Upper lobe of right lung (tissue), 1 donor: ENCODE measurements at regions not wholly inside any gene's neighbourhood (a gene's known extent, or its start where the extent isn't known, plus 50 kb on each side); places are given as distances from the start of the nearest gene placed in this dataset.

Source experiments
- ATAC-seq: fragments of 200-7000 bp; cut with Tn5 transposase; one replicate; pipeline ENCODE4 v1.9.1; 2020; ENCODE audit warnings: mild to moderate bottlenecking, moderate library complexity
- DNase-seq: peaks from one replicate; pipeline ENCODE4 v3.0.0-alpha.2; 2020
- H3K27ac ChIP-seq: fragments of 200-600 bp; one replicate; pipeline ENCODE4 v1.8.0; 2022
- H3K27me3 ChIP-seq: fragments of 200-600 bp; one replicate; pipeline ENCODE4 v1.8.0; 2022; ENCODE audit warnings: mild to moderate bottlenecking
- H3K36me3 ChIP-seq: fragments of 200-600 bp; one replicate; pipeline ENCODE4 v1.8.0; 2022
- H3K4me1 ChIP-seq: fragments of 200-600 bp; one replicate; pipeline ENCODE4 v1.8.0; 2022
- H3K4me3 ChIP-seq: fragments of 200-600 bp; one replicate; pipeline ENCODE4 v1.8.0; 2022; ENCODE audit warnings: mild to moderate bottlenecking
- H3K9me3 ChIP-seq: fragments of 200-600 bp; one replicate; pipeline ENCODE4 v1.8.0; 2022
- intact Hi-C: fragments of 100-400 bp; cut with DNase I; formaldehyde crosslinking; loops from one replicate; pipeline ENCODE4 v1.11.0; 2022
- TF ChIP-seq, protein P1 (sequence below): fragments of 200-600 bp; IDR thresholded peaks from one replicate; pipeline ENCODE4 v1.8.0; 2022; ENCODE audit warnings: antibody characterized with exemption
- donor health status: DM: no; HTN: yes; CAD: no; lungs with severe emphysema.

DNA sequence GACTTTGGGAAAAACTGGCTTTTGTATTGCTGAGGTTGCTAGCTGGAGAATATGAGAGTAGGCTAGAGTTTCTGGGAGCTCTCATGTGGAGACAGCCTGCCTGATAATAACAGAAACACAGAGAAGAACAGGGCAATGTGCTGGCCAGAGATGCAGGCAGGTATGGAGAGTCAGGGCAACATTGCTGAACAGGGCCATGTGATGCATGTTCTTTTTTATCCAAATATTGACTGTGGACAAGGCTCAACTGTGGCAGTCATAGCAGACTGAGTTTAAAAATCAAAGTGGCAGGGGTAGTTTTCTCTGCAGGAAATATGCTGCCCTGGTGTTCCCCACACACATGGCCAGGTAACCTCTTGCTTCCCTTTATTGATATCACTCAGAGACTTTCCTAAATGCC lies 381.1 kb downstream of the RASEF start:
- no peaks in the 10 kb centered on the region for H3K9me3 ChIP-seq
- no peak overlapping the region for H3K4me3 ChIP-seq
- H3K27me3 ChIP-seq, result no peaks in the 10 kb centered on the region
- no peak for ATAC-seq
- TF ChIP-seq, protein P1, sequence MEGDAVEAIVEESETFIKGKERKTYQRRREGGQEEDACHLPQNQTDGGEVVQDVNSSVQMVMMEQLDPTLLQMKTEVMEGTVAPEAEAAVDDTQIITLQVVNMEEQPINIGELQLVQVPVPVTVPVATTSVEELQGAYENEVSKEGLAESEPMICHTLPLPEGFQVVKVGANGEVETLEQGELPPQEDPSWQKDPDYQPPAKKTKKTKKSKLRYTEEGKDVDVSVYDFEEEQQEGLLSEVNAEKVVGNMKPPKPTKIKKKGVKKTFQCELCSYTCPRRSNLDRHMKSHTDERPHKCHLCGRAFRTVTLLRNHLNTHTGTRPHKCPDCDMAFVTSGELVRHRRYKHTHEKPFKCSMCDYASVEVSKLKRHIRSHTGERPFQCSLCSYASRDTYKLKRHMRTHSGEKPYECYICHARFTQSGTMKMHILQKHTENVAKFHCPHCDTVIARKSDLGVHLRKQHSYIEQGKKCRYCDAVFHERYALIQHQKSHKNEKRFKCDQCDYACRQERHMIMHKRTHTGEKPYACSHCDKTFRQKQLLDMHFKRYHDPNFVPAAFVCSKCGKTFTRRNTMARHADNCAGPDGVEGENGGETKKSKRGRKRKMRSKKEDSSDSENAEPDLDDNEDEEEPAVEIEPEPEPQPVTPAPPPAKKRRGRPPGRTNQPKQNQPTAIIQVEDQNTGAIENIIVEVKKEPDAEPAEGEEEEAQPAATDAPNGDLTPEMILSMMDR, result no peak
- H3K4me1 ChIP-seq, result no peaks in the 10 kb centered on the region
- no peak for DNase-seq
- no peaks in the 10 kb centered on the region for H3K36me3 ChIP-seq
- H3K27ac ChIP-seq, result no peak overlapping the region
- intact Hi-C loops, result no loop called here

DNA sequence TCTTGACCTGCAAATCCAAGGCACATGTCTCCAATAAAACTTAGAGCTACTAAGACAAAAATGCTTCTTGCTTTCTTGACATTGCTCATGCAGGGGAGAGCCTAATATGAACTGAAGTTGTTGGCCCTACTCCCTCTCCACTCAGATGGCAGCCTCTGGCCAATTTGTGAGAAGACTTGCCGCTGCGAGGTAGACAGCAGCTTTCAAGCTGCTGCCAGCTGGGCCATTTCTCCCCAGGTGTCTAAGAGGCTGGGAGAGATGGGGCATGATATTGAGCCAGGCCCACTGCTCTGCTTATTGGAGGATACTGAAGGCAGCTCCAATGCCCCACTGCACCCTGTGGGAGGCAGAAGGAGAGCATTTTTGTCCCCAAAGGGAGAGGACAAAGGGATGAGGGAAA lies 380.5 kb downstream of the RASEF start:
- intact Hi-C loops, result no loop called here
- Histone ChIP-seq H3K27ac (no peak overlapping the region), H3K9me3 (no peaks in the 10 kb centered on the region), H3K36me3 (no peaks in the 10 kb centered on the region), H3K4me1 (no peaks in the 10 kb centered on the region), H3K27me3 (no peaks in the 10 kb centered on the region), H3K4me3 (no peak overlapping the region)
- TF ChIP-seq, protein P1, result no peak
- ATAC-seq (no peak), DNase-seq (no peak)

- no peaks in the 10 kb centered on the region for H3K36me3 ChIP-seq
- ATAC-seq, result no peak
Observed at GRCh38 chr9:82695704-82696103, 367.2 kb downstream of the RASEF start.

DNA sequence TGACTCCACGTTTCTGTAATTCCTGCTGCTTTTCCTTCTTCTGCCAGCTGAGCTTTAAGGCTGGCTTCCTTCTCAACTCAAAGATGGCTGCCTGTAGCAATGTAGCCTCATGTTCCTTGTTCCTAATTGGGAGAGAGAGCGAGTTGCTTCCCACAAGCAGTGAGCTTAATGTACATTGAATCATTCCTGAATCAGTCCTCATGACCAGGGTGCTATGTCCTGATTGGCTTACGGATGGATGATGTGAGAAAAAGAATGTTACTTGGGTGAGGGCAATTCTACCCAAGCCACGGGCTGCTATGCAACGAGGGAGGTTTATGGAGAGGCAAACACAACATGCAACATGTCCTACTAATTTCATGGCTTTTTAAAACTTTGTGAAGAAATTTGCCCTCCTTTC lies 356.2 kb downstream of the RASEF start:
- Histone ChIP-seq H3K4me3 (no peak overlapping the region), H3K36me3 (no peaks in the 10 kb centered on the region), H3K9me3 (no peaks in the 10 kb centered on the region), H3K27ac (no peak overlapping the region), H3K27me3 (no peaks in the 10 kb centered on the region), H3K4me1 (no peaks in the 10 kb centered on the region)
- ATAC-seq, result no peak
- intact Hi-C loops, result no loop called here
- TF ChIP-seq, protein P1, result no peak
- DNase-seq, result no peak

More at GRCh38 chr9:82695704-82696103, 367.2 kb downstream of the RASEF start:
- no peak overlapping the region for H3K4me3 ChIP-seq
- TF ChIP-seq, protein P1, result no peak
- intact Hi-C loops, result no loop called here
- no peak overlapping the region for H3K27ac ChIP-seq
- H3K27me3 ChIP-seq, result no peaks in the 10 kb centered on the region
- no peaks in the 10 kb centered on the region for H3K4me1 ChIP-seq
- H3K9me3 ChIP-seq, result peaks cover 10% of the 10 kb centered on the region
- DNase-seq, result no peak

- TF ChIP-seq, protein P1, result no peak
- H3K27ac ChIP-seq, result no peak overlapping the region
- no peaks in the 10 kb centered on the region for H3K4me1 ChIP-seq
- no peak overlapping the region for H3K4me3 ChIP-seq
- ATAC-seq (no peak), DNase-seq (no peak)
- intact Hi-C loops, result no loop called here
- H3K9me3 ChIP-seq, result no peaks in the 10 kb centered on the region
- H3K36me3 ChIP-seq, result no peaks in the 10 kb centered on the region
- no peaks in the 10 kb centered on the region for H3K27me3 ChIP-seq
Observed at GRCh38 chr9:82716821-82717220, 346.1 kb downstream of the RASEF start.

DNA sequence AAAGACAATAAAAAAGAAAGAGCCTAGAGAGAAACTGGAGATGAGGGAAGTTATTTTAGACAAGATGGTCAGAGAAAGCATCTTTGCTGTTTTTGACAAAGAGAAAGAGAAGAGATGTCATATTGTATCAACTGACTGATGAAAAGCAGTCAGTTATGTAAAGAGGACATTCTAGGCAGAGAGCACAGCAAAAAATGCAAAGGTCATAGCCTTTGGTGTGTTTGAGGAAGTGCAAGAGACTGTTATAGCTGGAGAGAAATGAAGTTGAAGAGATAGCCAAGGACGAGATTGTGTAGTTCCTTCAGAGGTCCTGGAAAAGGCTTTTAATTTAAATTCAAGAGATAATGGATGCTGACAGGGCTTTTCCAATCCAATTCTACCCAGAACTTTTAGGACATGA lies 342.4 kb downstream of the RASEF start:
- TF ChIP-seq, protein P1, result no peak
- no peak for DNase-seq
- no peaks in the 10 kb centered on the region for H3K4me1 ChIP-seq
- H3K4me3 ChIP-seq, result no peak overlapping the region
- ATAC-seq, result no peak
- no peaks in the 10 kb centered on the region for H3K9me3 ChIP-seq
- no peaks in the 10 kb centered on the region for H3K27me3 ChIP-seq
- no peaks in the 10 kb centered on the region for H3K36me3 ChIP-seq
- no peak overlapping the region for H3K27ac ChIP-seq
- intact Hi-C loops, result no loop called here
